Smooth muscle cell (in vitro differentiated cells): ENCODE measurements at regions not wholly inside any gene's neighbourhood (a gene's known extent, or its start where the extent isn't known, plus 50 kb on each side); places are given as distances from the start of the nearest gene placed in this dataset.

ENCODE experiments used
- DNase-seq: peaks from one replicate; lab custom pipeline; 2025; ENCODE audit not compliant: unreplicated experiment; lab: John Stamatoyannopoulos, UW
- H2AFZ ChIP-seq: fragments of 200-600 bp; sonication (generic); 2 replicates; pipeline ENCODE4 v1.6.0; 2016; ENCODE audit warnings: antibody characterized with exemption, low read depth, mild to moderate bottlenecking
- H3F3A ChIP-seq: fragments of 200-600 bp; sonication (generic); 2 replicates; pipeline ENCODE4 v1.6.0; 2017; ENCODE audit warnings: antibody characterized with exemption, low read depth
- H3K27ac ChIP-seq: fragments of 200-600 bp; sonication (generic); 2 replicates; pipeline ENCODE4 v1.5.1; 2016; ENCODE audit warnings: low read depth, mild to moderate bottlenecking
- H3K27me3 ChIP-seq: fragments of 200-600 bp; sonication (generic); 2 replicates; pipeline ENCODE4 v1.6.1; 2016; ENCODE audit warnings: low read depth, mild to moderate bottlenecking
- H3K36me3 ChIP-seq: fragments of 200-600 bp; sonication (generic); 2 replicates; pipeline ENCODE4 v1.5.1; 2016; ENCODE audit warnings: low read depth
- H3K4me1 ChIP-seq: fragments of 200-600 bp; sonication (generic); 2 replicates; pipeline ENCODE4 v1.5.1; 2016; ENCODE audit warnings: low read depth
- H3K4me2 ChIP-seq: fragments of 200-600 bp; sonication (generic); 2 replicates; pipeline ENCODE4 v1.6.0; 2016; ENCODE audit warnings: mild to moderate bottlenecking
- H3K4me3 ChIP-seq: fragments of 200-600 bp; sonication (generic); 2 replicates; pipeline ENCODE4 v1.5.1; 2016; ENCODE audit warnings: mild to moderate bottlenecking
- H3K79me2 ChIP-seq: fragments of 200-600 bp; sonication (generic); 2 replicates; pipeline ENCODE4 v1.6.0; 2016; ENCODE audit warnings: low read depth, mild to moderate bottlenecking
- H3K9ac ChIP-seq: fragments of 200-600 bp; sonication (generic); 2 replicates; pipeline ENCODE4 v1.6.0; 2016; ENCODE audit warnings: low read depth
- H3K9me3 ChIP-seq: fragments of 200-600 bp; sonication (generic); replicated peaks from 2 replicates; pipeline ENCODE4 v1.5.1; 2016; ENCODE audit warnings: low read depth
- H4K20me1 ChIP-seq: fragments of 200-600 bp; sonication (generic); 2 replicates; pipeline ENCODE4 v1.6.0; 2016; ENCODE audit warnings: low read depth
- CTCF ChIP-seq: fragments of 200-600 bp; sonication (generic); IDR thresholded peaks from 2 replicates; pipeline ENCODE4 v1.5.1; 2017; ENCODE audit warnings: borderline replicate concordance, mild to moderate bottlenecking, antibody characterized with exemption; ENCODE audit not compliant: insufficient read depth, poor library complexity, severe bottlenecking
- WGBS: methylation state at CpG from one replicate; pipeline ENCODE4 v1.1.7; 2016; ENCODE audit warnings: low lambda C conversion rate; 5-methylcytosine and 5-hydroxymethylcytosine counted together

DNA sequence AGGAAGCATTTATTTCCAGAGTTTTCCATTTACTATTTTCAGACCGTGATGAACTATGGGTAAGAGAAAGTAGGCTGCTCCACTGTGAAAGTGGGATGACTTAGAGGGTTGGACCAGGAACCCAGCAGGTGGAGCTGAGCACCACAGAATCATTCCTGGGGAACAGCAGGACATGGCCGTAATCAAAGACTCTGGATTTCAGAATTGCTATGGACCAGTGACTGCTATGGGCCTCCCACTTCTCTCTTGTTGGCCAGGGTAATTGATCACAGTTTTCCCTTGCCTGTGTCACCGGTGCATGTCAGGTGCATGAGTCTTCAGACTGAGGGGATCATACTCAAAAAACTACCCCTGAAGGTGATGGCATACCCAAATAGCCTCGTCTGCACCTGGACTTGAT lies 90.6 kb upstream of the GPC1 start:
- H3K27me3 ChIP-seq = peaks cover 15% of the 10 kb centered on the region

GRCh38 chr2:240346015-240346752 lies 89.3 kb upstream of the GPC1 start:
- no peaks in the 10 kb centered on the region for H3K9me3 ChIP-seq
- no peak overlapping the region for H3K4me3 ChIP-seq
- 92% methylated on average over 16 of the region's 16 CpGs for WGBS
- H3F3A ChIP-seq = no peaks in the 10 kb centered on the region
- no peaks in the 10 kb centered on the region for H3K4me1 ChIP-seq
- no peak for TF ChIP-seq CTCF
- H3K4me2 ChIP-seq = no peak overlapping the region
- no peak overlapping the region for H3K9ac ChIP-seq
- H3K27ac ChIP-seq = no peak overlapping the region
- H3K79me2 ChIP-seq = no peaks in the 10 kb centered on the region
- no peak for DNase-seq
- peaks cover 15% of the 10 kb centered on the region for H3K27me3 ChIP-seq
- H3K36me3 ChIP-seq = no peaks in the 10 kb centered on the region
- no peak overlapping the region for H2AFZ ChIP-seq
- H4K20me1 ChIP-seq = no peaks in the 10 kb centered on the region

More for the DNA sequence above, 90.6 kb upstream of the GPC1 start:
- TF ChIP-seq CTCF = no peak
- Histone ChIP-seq H3K4me3 (no peak overlapping the region), H3K27ac (no peak overlapping the region), H4K20me1 (no peaks in the 10 kb centered on the region), H3K9ac (no peak overlapping the region), H3F3A (no peaks in the 10 kb centered on the region), H3K4me2 (no peak overlapping the region), H3K36me3 (no peaks in the 10 kb centered on the region), H3K4me1 (no peaks in the 10 kb centered on the region), H3K79me2 (no peaks in the 10 kb centered on the region), H2AFZ (no peak overlapping the region), H3K9me3 (no peaks in the 10 kb centered on the region)
- DNase-seq = no peak
- 94% methylated on average over 4 of the region's 4 CpGs for WGBS

GRCh38 chr2:240346753-240347372 lies 88.6 kb upstream of the GPC1 start:
- no peaks in the 10 kb centered on the region for H3K36me3 ChIP-seq
- H3F3A ChIP-seq = no peaks in the 10 kb centered on the region
- no peaks in the 10 kb centered on the region for H3K79me2 ChIP-seq
- H3K27ac ChIP-seq = no peak overlapping the region
- no peaks in the 10 kb centered on the region for H4K20me1 ChIP-seq
- H3K4me2 ChIP-seq = no peak overlapping the region
- H3K9me3 ChIP-seq = no peaks in the 10 kb centered on the region
- H3K27me3 ChIP-seq = peaks cover 15% of the 10 kb centered on the region
- DNase-seq = no peak
- no peak overlapping the region for H3K9ac ChIP-seq
- no peak overlapping the region for H2AFZ ChIP-seq
- H3K4me3 ChIP-seq = no peak overlapping the region
- no peaks in the 10 kb centered on the region for H3K4me1 ChIP-seq
- no peak for TF ChIP-seq CTCF
- 96% methylated on average over 20 of the region's 20 CpGs for WGBS
